Lower lobe of right lung (tissue), 2 donors: ENCODE measurements at regions not wholly inside any gene's neighbourhood (a gene's known extent, or its start where the extent isn't known, plus 50 kb on each side); places are given as distances from the start of the nearest gene placed in this dataset.

Source experiments
- ATAC-seq, 2 donors: fragments of 200-7000 bp; cut with Tn5 transposase; one replicate each; pipeline ENCODE4 v1.9.1; 2020 to 2022; ENCODE audit warnings: mild to moderate bottlenecking in 2 of 2, moderate library complexity in 2 of 2
- DNase-seq: peaks from one replicate; pipeline ENCODE4 v3.0.0-alpha.2; 2020
- H3K27ac ChIP-seq: fragments of 200-600 bp; one replicate; pipeline ENCODE4 v1.8.0; 2022
- H3K27me3 ChIP-seq: fragments of 200-600 bp; one replicate; pipeline ENCODE4 v1.8.0; 2022; ENCODE audit warnings: low read depth
- H3K36me3 ChIP-seq: fragments of 200-600 bp; one replicate; pipeline ENCODE4 v1.8.0; 2022; ENCODE audit warnings: mild to moderate bottlenecking
- H3K4me1 ChIP-seq: fragments of 200-600 bp; one replicate; pipeline ENCODE4 v1.8.0; 2022
- H3K4me3 ChIP-seq: fragments of 200-600 bp; one replicate; pipeline ENCODE4 v1.8.0; 2022; ENCODE audit warnings: mild to moderate bottlenecking
- H3K9me3 ChIP-seq: fragments of 200-600 bp; one replicate; pipeline ENCODE4 v1.8.0; 2022
- intact Hi-C: fragments of 100-400 bp; cut with DNase I; formaldehyde crosslinking; loops from one replicate; pipeline ENCODE4 v1.11.0; 2022
- TF ChIP-seq, protein P1 (sequence below): fragments of 200-600 bp; IDR thresholded peaks from one replicate; pipeline ENCODE4 v1.8.0; 2022; ENCODE audit warnings: antibody characterized with exemption, mild to moderate bottlenecking
- donor health status: DM: no; HTN: yes; CAD: no; lungs with severe emphysema.

DNA sequence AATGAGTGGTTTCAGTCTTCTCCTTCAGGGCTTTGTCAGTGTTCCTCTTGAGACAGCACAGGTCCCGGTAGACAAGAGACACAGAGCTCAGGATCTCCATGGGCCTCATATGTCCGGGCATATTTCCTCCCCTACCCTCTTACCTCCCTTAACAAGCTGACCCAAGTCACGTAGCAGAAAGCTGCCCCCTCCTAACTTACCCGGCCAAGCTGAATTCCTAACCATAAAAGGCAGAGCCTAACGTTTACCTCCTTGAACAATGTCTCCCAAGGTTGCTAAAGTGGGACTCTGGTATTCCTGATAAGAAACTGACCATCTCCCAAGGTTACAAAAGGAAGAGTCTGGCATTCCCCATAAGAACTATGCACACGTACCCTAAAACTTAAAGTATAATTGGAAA is 182.2 kb upstream of the USP15 start:
- TF ChIP-seq, protein P1, sequence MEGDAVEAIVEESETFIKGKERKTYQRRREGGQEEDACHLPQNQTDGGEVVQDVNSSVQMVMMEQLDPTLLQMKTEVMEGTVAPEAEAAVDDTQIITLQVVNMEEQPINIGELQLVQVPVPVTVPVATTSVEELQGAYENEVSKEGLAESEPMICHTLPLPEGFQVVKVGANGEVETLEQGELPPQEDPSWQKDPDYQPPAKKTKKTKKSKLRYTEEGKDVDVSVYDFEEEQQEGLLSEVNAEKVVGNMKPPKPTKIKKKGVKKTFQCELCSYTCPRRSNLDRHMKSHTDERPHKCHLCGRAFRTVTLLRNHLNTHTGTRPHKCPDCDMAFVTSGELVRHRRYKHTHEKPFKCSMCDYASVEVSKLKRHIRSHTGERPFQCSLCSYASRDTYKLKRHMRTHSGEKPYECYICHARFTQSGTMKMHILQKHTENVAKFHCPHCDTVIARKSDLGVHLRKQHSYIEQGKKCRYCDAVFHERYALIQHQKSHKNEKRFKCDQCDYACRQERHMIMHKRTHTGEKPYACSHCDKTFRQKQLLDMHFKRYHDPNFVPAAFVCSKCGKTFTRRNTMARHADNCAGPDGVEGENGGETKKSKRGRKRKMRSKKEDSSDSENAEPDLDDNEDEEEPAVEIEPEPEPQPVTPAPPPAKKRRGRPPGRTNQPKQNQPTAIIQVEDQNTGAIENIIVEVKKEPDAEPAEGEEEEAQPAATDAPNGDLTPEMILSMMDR = no peak
- Histone ChIP-seq H3K36me3 (no peaks in the 10 kb centered on the region), H3K4me3 (no peak overlapping the region), H3K27me3 (no peaks in the 10 kb centered on the region), H3K9me3 (no peaks in the 10 kb centered on the region), H3K27ac (no peak overlapping the region), H3K4me1 (no peaks in the 10 kb centered on the region)
- ATAC-seq (no peak), DNase-seq (no peak)
- intact Hi-C loops = no loop called here

DNA sequence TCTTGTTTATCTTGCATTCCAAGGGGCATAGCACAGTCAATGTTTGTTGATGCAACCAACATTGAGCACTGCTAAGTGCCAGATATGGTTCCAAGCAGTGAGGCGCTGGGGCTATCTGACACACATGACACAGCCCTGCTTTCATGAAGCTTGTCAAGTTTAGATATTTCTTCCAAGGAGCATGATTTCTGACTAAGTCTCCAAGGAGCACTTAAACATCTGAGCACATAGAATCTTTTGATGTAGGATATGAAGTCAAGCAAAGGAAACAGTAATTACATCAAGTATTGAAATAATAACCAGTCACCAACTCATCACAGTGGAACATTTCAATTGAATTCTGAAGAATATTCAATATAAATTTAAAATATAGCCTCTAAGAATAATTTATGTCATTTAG is 177.8 kb upstream of the USP15 start:
- DNase-seq = no peak
- H3K27me3 ChIP-seq = no peaks in the 10 kb centered on the region
- ATAC-seq = no peak
- no peak overlapping the region for H3K4me3 ChIP-seq
- H3K36me3 ChIP-seq = no peaks in the 10 kb centered on the region
- no peak overlapping the region for H3K27ac ChIP-seq
- TF ChIP-seq, protein P1 = no peak
- intact Hi-C loops = no loop called here
- no peaks in the 10 kb centered on the region for H3K4me1 ChIP-seq
- H3K9me3 ChIP-seq = no peaks in the 10 kb centered on the region

DNA sequence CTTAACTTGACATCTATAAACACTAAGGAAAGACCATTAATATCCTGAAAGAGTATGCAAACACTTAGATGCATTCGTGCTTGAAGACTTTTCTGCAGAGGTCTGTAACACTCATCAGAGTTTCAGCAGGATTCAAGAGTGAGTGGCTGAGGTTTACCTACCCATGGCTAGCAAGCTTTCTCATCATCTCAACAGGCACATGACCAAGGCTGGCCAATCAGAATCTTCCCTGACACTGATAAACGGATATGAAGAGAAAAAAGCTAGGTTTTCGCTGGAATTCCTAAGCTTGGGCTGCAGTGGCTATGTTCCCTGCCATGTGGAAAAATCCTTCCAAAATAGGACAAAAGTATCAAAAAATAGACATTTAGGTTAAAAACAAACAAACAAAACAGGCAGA is 162.1 kb upstream of the USP15 start:
- no peak for ATAC-seq
- no peaks in the 10 kb centered on the region for H3K4me1 ChIP-seq
- no peak overlapping the region for H3K4me3 ChIP-seq
- TF ChIP-seq, protein P1 = no peak
- no peaks in the 10 kb centered on the region for H3K9me3 ChIP-seq
- DNase-seq = no peak
- H3K27ac ChIP-seq = no peak overlapping the region
- H3K36me3 ChIP-seq = no peaks in the 10 kb centered on the region
- intact Hi-C loops = no loop called here
- no peaks in the 10 kb centered on the region for H3K27me3 ChIP-seq

DNA sequence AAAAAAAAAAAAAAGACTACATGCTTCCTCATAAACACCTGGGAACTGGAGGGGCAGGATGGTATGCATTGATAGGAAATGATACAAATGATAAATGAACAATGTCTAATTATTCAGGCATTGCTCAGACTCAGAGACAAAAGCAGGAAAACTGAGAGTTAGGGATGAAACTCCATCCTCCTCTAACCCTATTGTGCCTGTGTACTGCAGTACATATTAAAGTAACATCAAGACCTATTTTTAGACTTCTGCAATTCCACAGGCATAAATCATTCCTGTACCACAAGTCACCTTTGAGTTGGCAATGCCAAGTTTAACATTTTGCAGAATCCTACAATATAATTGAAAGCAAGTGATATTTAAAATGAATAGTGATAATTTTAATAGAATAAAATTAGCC is 156.5 kb upstream of the USP15 start:
- H3K4me1 ChIP-seq = no peaks in the 10 kb centered on the region
- ATAC-seq (no peak), DNase-seq (no peak)
- no peak overlapping the region for H3K4me3 ChIP-seq
- no peaks in the 10 kb centered on the region for H3K9me3 ChIP-seq
- H3K27me3 ChIP-seq = no peaks in the 10 kb centered on the region
- intact Hi-C loops = no loop called here
- H3K36me3 ChIP-seq = no peaks in the 10 kb centered on the region
- H3K27ac ChIP-seq = no peak overlapping the region
- TF ChIP-seq, protein P1 = no peak

DNA sequence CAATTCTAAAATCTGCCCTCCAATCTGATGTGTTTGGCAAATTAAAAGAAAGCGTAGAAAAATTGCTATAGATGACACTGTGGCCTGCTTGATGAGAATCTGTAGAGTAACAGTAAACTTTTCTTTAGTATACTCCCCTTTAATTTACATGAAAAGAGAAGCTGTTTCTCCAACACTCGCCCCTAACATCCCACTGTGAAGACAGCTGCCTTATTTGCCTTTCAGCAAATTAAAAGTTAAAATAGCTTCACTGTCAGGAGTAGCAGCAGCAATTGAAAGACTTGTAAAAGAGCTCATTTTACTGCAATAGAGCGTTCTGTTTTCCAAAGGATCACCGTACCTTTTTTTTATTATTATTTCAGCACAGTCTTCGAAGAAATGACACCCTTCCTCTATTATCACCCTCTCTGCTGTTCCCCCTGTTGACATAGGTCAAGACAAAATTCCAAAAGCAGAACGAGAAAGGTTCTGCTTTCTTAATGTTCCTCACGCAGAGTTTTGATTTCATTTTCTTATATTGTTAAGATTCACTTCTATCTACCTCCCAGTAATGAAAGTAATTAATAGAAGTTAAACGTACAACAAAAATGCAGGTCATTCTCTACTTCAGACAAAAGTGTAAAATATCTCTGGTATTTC is 153.5 kb upstream of the USP15 start:
- intact Hi-C loops = no loop called here
- Histone ChIP-seq H3K4me3 (no peak overlapping the region), H3K27ac (no peak overlapping the region), H3K36me3 (no peaks in the 10 kb centered on the region), H3K4me1 (no peaks in the 10 kb centered on the region), H3K9me3 (no peaks in the 10 kb centered on the region), H3K27me3 (no peaks in the 10 kb centered on the region)
- DNase-seq (no peak), ATAC-seq (no peak)
- TF ChIP-seq, protein P1 = no peak
